ENCODE measurements at regions not wholly inside any gene's neighbourhood (a gene's known extent, or its start where the extent isn't known, plus 50 kb on each side); places are given as distances from the start of the nearest gene placed in this dataset.

GRCh38 chrX:122790376-122791095 is 393.5 kb upstream of the GRIA3 start:
- no peak for TF ChIP-seq PHF8 (IDR thresholded peaks at IDR 0.05; ENCODE audit: borderline replicate concordance, low read depth)
- TF ChIP-seq KDM1A (IDR thresholded peaks at IDR 0.05; ENCODE audit: low read depth), result no peak
- no peak for TF ChIP-seq ZC3H11A (IDR thresholded peaks at IDR 0.05)
- TF ChIP-seq EP300 (IDR thresholded peaks at IDR 0.05), result no peak
- TF ChIP-seq, protein P1, sequence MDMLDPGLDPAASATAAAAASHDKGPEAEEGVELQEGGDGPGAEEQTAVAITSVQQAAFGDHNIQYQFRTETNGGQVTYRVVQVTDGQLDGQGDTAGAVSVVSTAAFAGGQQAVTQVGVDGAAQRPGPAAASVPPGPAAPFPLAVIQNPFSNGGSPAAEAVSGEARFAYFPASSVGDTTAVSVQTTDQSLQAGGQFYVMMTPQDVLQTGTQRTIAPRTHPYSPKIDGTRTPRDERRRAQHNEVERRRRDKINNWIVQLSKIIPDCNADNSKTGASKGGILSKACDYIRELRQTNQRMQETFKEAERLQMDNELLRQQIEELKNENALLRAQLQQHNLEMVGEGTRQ (IDR thresholded peaks at IDR 0.05), result no peak
- no peak for TF ChIP-seq ESRRA (IDR thresholded peaks at IDR 0.05; ENCODE audit: borderline replicate concordance, low read length)
- TF ChIP-seq JUNB (IDR thresholded peaks at IDR 0.05), result no peak
- TF ChIP-seq ZFP36 (IDR thresholded peaks at IDR 0.05; ENCODE audit: borderline replicate concordance, partially characterized antibody), result no peak
- TF ChIP-seq, protein P2, sequence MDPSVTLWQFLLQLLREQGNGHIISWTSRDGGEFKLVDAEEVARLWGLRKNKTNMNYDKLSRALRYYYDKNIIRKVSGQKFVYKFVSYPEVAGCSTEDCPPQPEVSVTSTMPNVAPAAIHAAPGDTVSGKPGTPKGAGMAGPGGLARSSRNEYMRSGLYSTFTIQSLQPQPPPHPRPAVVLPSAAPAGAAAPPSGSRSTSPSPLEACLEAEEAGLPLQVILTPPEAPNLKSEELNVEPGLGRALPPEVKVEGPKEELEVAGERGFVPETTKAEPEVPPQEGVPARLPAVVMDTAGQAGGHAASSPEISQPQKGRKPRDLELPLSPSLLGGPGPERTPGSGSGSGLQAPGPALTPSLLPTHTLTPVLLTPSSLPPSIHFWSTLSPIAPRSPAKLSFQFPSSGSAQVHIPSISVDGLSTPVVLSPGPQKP (IDR thresholded peaks at IDR 0.05; ENCODE audit: low read depth, low read length), result no peak
- TF ChIP-seq CBX8 (IDR thresholded peaks at IDR 0.05), result no peak
- TF ChIP-seq SMC3 (IDR thresholded peaks at IDR 0.05), result no peak
- no peak for TF ChIP-seq BCL3 (IDR thresholded peaks at IDR 0.05)
- Histone ChIP-seq H3K4me1 (no peaks in the 10 kb centered on the region), H3K4me2 (no peak overlapping the region), H3K9me3 (no peaks in the 10 kb centered on the region), H3K27ac (no peak overlapping the region), H3K4me3 (no peak overlapping the region)
- 0% methylated on average over 3 of the region's 3 CpGs for WGBS (ENCODE audit: missing lambda C conversion rate)
- ChIA-PET POLR2A (no interaction called here), CTCF (no interaction called here)
- DNase-seq (ENCODE audit: low read depth in 1 of 2, low spot score in 1 of 2) (no peak), FAIRE-seq (no peak), ATAC-seq (no peak)

DNA sequence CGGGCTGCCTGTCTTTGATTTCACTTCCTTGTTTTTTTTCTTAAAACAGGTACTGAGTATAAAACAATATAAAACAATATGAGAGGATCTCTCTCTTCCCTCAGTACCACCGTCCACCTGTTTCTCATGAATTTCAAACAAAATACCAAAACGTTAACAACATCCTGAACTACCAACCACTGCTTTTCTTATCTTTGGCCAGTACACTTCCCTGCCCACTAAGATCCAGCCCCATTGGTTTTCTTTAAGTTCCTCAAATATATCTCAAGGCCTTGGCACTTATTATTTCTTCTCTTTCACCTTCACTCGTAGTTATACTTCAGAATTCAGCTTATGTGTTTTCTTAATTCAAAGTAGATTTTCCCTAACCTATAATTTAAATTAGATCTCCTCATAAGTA is 370.2 kb upstream of the GRIA3 start:
- Histone ChIP-seq H3K27ac (no peak overlapping the region), H3K9me3 (no peaks in the 10 kb centered on the region), H3K4me2 (no peak overlapping the region), H3K4me3 (no peak overlapping the region), H3K4me1 (no peaks in the 10 kb centered on the region)
- peak; percentile 59 for FAIRE-seq
- WGBS (ENCODE audit: missing lambda C conversion rate), result 15% methylated on average over 4 of the region's 4 CpGs
- no peak for DNase-seq (ENCODE audit: low read depth in 1 of 2, low spot score in 1 of 2)
- TF ChIP-seq, protein P3, sequence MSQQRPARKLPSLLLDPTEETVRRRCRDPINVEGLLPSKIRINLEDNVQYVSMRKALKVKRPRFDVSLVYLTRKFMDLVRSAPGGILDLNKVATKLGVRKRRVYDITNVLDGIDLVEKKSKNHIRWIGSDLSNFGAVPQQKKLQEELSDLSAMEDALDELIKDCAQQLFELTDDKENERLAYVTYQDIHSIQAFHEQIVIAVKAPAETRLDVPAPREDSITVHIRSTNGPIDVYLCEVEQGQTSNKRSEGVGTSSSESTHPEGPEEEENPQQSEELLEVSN (IDR thresholded peaks at IDR 0.05; ENCODE audit: borderline replicate concordance, low read depth), result no peak
- TF ChIP-seq CEBPB (IDR thresholded peaks at IDR 0.05) (no peak), CHD4 (IDR thresholded peaks at IDR 0.05; ENCODE audit: borderline replicate concordance) (no peak), MYC (IDR thresholded peaks at IDR 0.05; ENCODE audit: borderline replicate concordance, low read length) (no peak), RARB (CRISPR knock-in tag; IDR thresholded peaks at IDR 0.05) (no peak), POLR2A (IDR thresholded peaks at IDR 0.05; ENCODE audit: low read length) (no peak), CBX2 (IDR thresholded peaks at IDR 0.05; ENCODE audit: borderline replicate concordance, low read depth) (no peak), HOXB13 (CRISPR knock-in tag; IDR thresholded peaks at IDR 0.05; ENCODE audit: low read depth) (no peak), HOXB5 (CRISPR knock-in tag; IDR thresholded peaks at IDR 0.05) (no peak), FOSL2 (IDR thresholded peaks at IDR 0.05) (no peak), FOSL2 (CRISPR knock-in tag; IDR thresholded peaks at IDR 0.05) (no peak)
- TF ChIP-seq, protein P4, sequence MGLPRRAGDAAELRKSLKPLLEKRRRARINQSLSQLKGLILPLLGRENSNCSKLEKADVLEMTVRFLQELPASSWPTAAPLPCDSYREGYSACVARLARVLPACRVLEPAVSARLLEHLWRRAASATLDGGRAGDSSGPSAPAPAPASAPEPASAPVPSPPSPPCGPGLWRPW (IDR thresholded peaks at IDR 0.05), result no peak
- TF ChIP-seq, protein P5, sequence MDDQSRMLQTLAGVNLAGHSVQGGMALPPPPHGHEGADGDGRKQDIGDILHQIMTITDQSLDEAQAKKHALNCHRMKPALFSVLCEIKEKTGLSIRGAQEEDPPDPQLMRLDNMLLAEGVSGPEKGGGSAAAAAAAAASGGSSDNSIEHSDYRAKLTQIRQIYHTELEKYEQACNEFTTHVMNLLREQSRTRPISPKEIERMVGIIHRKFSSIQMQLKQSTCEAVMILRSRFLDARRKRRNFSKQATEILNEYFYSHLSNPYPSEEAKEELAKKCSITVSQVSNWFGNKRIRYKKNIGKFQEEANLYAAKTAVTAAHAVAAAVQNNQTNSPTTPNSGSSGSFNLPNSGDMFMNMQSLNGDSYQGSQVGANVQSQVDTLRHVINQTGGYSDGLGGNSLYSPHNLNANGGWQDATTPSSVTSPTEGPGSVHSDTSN (IDR thresholded peaks at IDR 0.05), result no peak
- TF ChIP-seq, protein P1 (IDR thresholded peaks at IDR 0.05), result no peak
- ChIA-PET CTCF (no interaction called here), POLR2A (no interaction called here)
- no peak for ATAC-seq
